Astrocyte (in vitro differentiated cells and primary cell): ENCODE measurements at regions not wholly inside any gene's neighbourhood (a gene's known extent, or its start where the extent isn't known, plus 50 kb on each side); places are given as distances from the start of the nearest gene placed in this dataset.

ENCODE experiments used
- DNase-seq: peaks from one replicate; pipeline ENCODE4 v3.0.0-alpha.2; 2010; ENCODE audit warnings: low read depth
- FAIRE-seq: peaks from 2 replicates; lab custom pipeline; 2011; peaks lifted over from hg19 to GRCh38; lab: Jason Lieb, UNC
- H2AFZ ChIP-seq: 2 replicates; pipeline ENCODE4 v1.6.0; 2012; ENCODE audit warnings: low read depth, low read length, inconsistent platforms
- H3K27ac ChIP-seq: 2 replicates; pipeline ENCODE4 v1.5.1; 2011; ENCODE audit warnings: low read depth, low read length, inconsistent platforms
- H3K27me3 ChIP-seq: 2 replicates; pipeline ENCODE4 v1.6.0; 2011; ENCODE audit warnings: low read length, inconsistent platforms; ENCODE audit not compliant: insufficient read depth
- H3K36me3 ChIP-seq: 2 replicates; pipeline ENCODE4 v1.5.1; 2011; ENCODE audit warnings: low read length, inconsistent platforms; ENCODE audit not compliant: insufficient read depth
- H3K4me1 ChIP-seq: 2 replicates; pipeline ENCODE4 v1.5.1; 2011; ENCODE audit warnings: low read length, inconsistent platforms; ENCODE audit not compliant: insufficient read depth
- H3K4me2 ChIP-seq: 2 replicates; pipeline ENCODE4 v1.6.0; 2012; ENCODE audit warnings: low read length, inconsistent platforms
- H3K4me3 ChIP-seq: 2 replicates; pipeline ENCODE4 v1.5.1; 2011; ENCODE audit warnings: low read depth, mild to moderate bottlenecking, low read length, inconsistent platforms; ENCODE audit not compliant: insufficient read depth
- H3K79me2 ChIP-seq: 2 replicates; pipeline ENCODE4 v1.6.0; 2012; ENCODE audit warnings: mild to moderate bottlenecking, low read length, inconsistent platforms; ENCODE audit not compliant: insufficient read depth
- H3K9ac ChIP-seq: 2 replicates; pipeline ENCODE4 v1.6.0; 2012; ENCODE audit warnings: mild to moderate bottlenecking, low read length, inconsistent platforms
- H3K9me3 ChIP-seq: 2 replicates; pipeline ENCODE4 v1.5.1; 2012; ENCODE audit warnings: low read depth, mild to moderate bottlenecking, low read length, inconsistent platforms; ENCODE audit not compliant: insufficient read depth
- H4K20me1 ChIP-seq: 2 replicates; pipeline ENCODE4 v1.6.0; 2012; ENCODE audit warnings: low read length, inconsistent platforms; ENCODE audit not compliant: insufficient read depth
- H3K27ac Mint-ChIP-seq: one replicate; pipeline ENCODE4 v1.8.0; 2021; ENCODE audit warnings: mild to moderate bottlenecking, mixed read lengths; ENCODE audit not compliant: unreplicated experiment
- H3K27me3 Mint-ChIP-seq: one replicate; pipeline ENCODE4 v1.8.0; 2021; ENCODE audit warnings: low read depth, mixed read lengths; ENCODE audit not compliant: unreplicated experiment
- H3K36me3 Mint-ChIP-seq: one replicate; pipeline ENCODE4 v1.8.0; 2021; ENCODE audit warnings: low read depth, mixed read lengths; ENCODE audit not compliant: unreplicated experiment
- H3K4me1 Mint-ChIP-seq: one replicate; pipeline ENCODE4 v1.8.0; 2021; ENCODE audit warnings: low read depth, mixed read lengths; ENCODE audit not compliant: unreplicated experiment
- H3K4me3 Mint-ChIP-seq: one replicate; pipeline ENCODE4 v1.8.0; 2021; ENCODE audit warnings: mild to moderate bottlenecking, moderate library complexity, mixed read lengths; ENCODE audit not compliant: unreplicated experiment
- H3K9me3 Mint-ChIP-seq: one replicate; pipeline ENCODE4 v1.8.0; 2021; ENCODE audit warnings: mild to moderate bottlenecking, mixed read lengths; ENCODE audit not compliant: unreplicated experiment
- CTCF ChIP-seq: IDR thresholded peaks from 2 replicates; pipeline ENCODE4 v1.5.1; 2011; ENCODE audit warnings: low read depth, mild to moderate bottlenecking, inconsistent platforms, low read length, moderate library complexity; ENCODE audit not compliant: insufficient read depth
- EZH2 ChIP-seq: IDR thresholded peaks from 2 replicates; pipeline ENCODE4 v1.6.1; 2012; ENCODE audit warnings: mild to moderate bottlenecking, low read length, inconsistent platforms; ENCODE audit not compliant: insufficient read depth

DNA sequence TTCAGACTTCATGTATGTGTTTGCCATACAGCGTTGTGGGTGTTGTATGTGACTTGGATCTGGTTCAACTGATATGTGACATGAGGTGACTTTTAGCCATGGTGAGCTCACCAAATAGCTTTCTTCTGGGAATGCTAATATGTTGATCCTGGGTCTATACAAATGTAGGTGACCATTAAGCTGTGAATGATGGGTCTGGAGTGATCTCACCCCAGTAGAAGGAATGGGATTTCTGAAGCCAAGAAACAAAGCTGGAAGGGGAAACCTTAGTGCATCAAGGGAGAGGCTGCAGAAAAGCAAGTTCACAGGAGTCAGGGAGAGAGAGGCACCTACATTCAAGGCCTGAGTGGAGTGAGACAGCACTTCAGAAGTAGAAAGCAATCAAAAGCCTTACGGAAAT is 421.0 kb upstream of the THRB start:
- TF ChIP-seq CTCF = no peak
- TF ChIP-seq EZH2 = no peak
- Histone ChIP-seq H3K4me3 (no peak overlapping the region), H3K36me3 (no peaks in the 10 kb centered on the region), H4K20me1 (no peaks in the 10 kb centered on the region), H3K9me3 (no peaks in the 10 kb centered on the region), H3K79me2 (no peaks in the 10 kb centered on the region), H3K4me2 (no peak overlapping the region), H3K27me3 (no peaks in the 10 kb centered on the region), H2AFZ (no peak overlapping the region), H3K9ac (no peak overlapping the region), H3K4me1 (no peaks in the 10 kb centered on the region), H3K27ac (no peak overlapping the region)
- no peaks in the 10 kb centered on the region for H3K36me3 Mint-ChIP-seq
- no peaks in the 10 kb centered on the region for H3K4me1 Mint-ChIP-seq
- DNase-seq = no peak
- H3K4me3 Mint-ChIP-seq = no peak overlapping the region
- no peaks in the 10 kb centered on the region for H3K27me3 Mint-ChIP-seq
- no peak overlapping the region for H3K27ac Mint-ChIP-seq
- H3K9me3 Mint-ChIP-seq = no peaks in the 10 kb centered on the region
- no peak for FAIRE-seq

DNA sequence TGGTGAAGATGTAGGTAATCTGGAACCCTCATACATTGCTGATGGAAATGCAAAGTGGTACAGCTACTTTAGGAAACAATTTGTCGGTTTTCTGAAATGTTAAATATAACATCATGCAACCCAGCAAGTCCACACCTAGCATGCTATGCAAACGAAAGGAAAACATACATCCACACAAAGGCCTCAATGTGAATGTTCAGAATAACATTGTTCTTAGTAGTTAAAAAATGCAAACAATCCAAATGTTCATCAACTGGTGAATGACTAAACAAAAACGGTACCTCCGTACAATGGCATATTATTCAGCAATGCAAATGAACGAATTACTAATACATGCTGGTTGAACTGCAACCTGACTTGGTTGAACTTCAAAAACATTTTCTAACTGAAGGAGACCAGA is 423.3 kb upstream of the THRB start:
- H3K36me3 ChIP-seq = no peaks in the 10 kb centered on the region
- no peaks in the 10 kb centered on the region for H3K79me2 ChIP-seq
- H4K20me1 ChIP-seq = no peaks in the 10 kb centered on the region
- DNase-seq (no peak), FAIRE-seq (no peak)
- H3K4me2 ChIP-seq = no peak overlapping the region
- no peaks in the 10 kb centered on the region for H3K9me3 Mint-ChIP-seq
- no peak overlapping the region for H3K27ac ChIP-seq
- H2AFZ ChIP-seq = no peak overlapping the region
- no peaks in the 10 kb centered on the region for H3K27me3 ChIP-seq
- H3K27ac Mint-ChIP-seq = no peak overlapping the region
- H3K9me3 ChIP-seq = no peaks in the 10 kb centered on the region
- H3K4me3 Mint-ChIP-seq = no peak overlapping the region
- H3K9ac ChIP-seq = no peak overlapping the region
- H3K4me3 ChIP-seq = no peak overlapping the region
- TF ChIP-seq CTCF = no peak
- TF ChIP-seq EZH2 = no peak
- H3K4me1 ChIP-seq = no peaks in the 10 kb centered on the region
- no peaks in the 10 kb centered on the region for H3K36me3 Mint-ChIP-seq
- no peaks in the 10 kb centered on the region for H3K4me1 Mint-ChIP-seq
- no peaks in the 10 kb centered on the region for H3K27me3 Mint-ChIP-seq

DNA sequence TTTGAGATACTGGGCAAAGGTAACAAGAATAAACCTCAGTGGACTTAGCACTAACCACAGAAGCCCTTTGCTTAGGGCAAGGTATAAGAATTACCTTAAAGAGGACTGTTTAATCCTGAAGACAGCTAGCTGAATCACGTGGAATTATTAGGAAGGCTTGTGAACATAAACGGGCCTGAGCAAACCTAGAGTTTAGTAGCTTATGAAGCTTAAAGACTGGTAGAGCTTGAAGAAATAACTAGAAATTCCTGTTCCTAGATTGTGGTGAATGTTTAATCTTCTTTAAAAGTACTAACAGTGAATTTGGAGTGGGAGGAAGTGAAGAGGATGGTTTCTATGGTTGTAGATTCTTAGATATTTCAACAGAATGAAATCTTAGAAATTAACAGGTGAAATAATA is 428.9 kb upstream of the THRB start:
- H3K27me3 Mint-ChIP-seq = no peaks in the 10 kb centered on the region
- no peaks in the 10 kb centered on the region for H4K20me1 ChIP-seq

More for the DNA sequence above, 428.9 kb upstream of the THRB start:
- Mint-ChIP-seq H3K27ac (no peak overlapping the region), H3K9me3 (no peaks in the 10 kb centered on the region), H3K4me3 (no peak overlapping the region), H3K4me1 (no peaks in the 10 kb centered on the region), H3K36me3 (no peaks in the 10 kb centered on the region)
- Histone ChIP-seq H3K4me1 (no peaks in the 10 kb centered on the region), H3K4me2 (no peak overlapping the region), H3K9me3 (no peaks in the 10 kb centered on the region), H3K36me3 (no peaks in the 10 kb centered on the region), H3K4me3 (no peak overlapping the region), H3K27ac (no peak overlapping the region), H3K9ac (no peak overlapping the region), H3K79me2 (no peaks in the 10 kb centered on the region), H3K27me3 (no peaks in the 10 kb centered on the region), H2AFZ (no peak overlapping the region)
- TF ChIP-seq CTCF (no peak), EZH2 (no peak)
- FAIRE-seq = no peak
- no peak for DNase-seq
